Vagina (tissue), 2 donors: ENCODE measurements at regions not wholly inside any gene's neighbourhood (a gene's known extent, or its start where the extent isn't known, plus 50 kb on each side); places are given as distances from the start of the nearest gene placed in this dataset.

Experiments used
- POLR2A ChIP-seq, 2 donors: fragments of 450-650 bp; IDR thresholded peaks; one replicate each; pipeline ENCODE4 v1.6.1; 2017; ENCODE audit warnings: antibody characterized with exemption in 2 of 2, mild to moderate bottlenecking in 2 of 2, moderate library complexity in 2 of 2
- POLR2AphosphoS5 ChIP-seq, 2 donors: sonication (generic); formaldehyde crosslinking; IDR thresholded peaks; one replicate each; pipeline ENCODE4 v1.9.0; 2017; ENCODE audit warnings: antibody characterized with exemption in 2 of 2, mild to moderate bottlenecking in 2 of 2, low read depth in 1 of 2; ENCODE audit not compliant: insufficient read depth in 1 of 2
- TF ChIP-seq, protein P1 (sequence below), 3 experiments: fragments of 450-650 bp in 2 of 3; fragments of 200-600 bp in 1 of 3; sonication (generic) in 1 of 3; IDR thresholded peaks; one replicate each; pipeline ENCODE4 v1.5.1; 2017 to 2019; ENCODE audit warnings: antibody characterized with exemption in 3 of 3, mild to moderate bottlenecking in 2 of 3, moderate library complexity in 2 of 3

GRCh38 chr15:93361703-93362102 lies 272.7 kb upstream of the RGMA start:
- TF ChIP-seq, protein P1, sequence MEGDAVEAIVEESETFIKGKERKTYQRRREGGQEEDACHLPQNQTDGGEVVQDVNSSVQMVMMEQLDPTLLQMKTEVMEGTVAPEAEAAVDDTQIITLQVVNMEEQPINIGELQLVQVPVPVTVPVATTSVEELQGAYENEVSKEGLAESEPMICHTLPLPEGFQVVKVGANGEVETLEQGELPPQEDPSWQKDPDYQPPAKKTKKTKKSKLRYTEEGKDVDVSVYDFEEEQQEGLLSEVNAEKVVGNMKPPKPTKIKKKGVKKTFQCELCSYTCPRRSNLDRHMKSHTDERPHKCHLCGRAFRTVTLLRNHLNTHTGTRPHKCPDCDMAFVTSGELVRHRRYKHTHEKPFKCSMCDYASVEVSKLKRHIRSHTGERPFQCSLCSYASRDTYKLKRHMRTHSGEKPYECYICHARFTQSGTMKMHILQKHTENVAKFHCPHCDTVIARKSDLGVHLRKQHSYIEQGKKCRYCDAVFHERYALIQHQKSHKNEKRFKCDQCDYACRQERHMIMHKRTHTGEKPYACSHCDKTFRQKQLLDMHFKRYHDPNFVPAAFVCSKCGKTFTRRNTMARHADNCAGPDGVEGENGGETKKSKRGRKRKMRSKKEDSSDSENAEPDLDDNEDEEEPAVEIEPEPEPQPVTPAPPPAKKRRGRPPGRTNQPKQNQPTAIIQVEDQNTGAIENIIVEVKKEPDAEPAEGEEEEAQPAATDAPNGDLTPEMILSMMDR (IDR thresholded peaks at IDR 0.05): no peak
- no peak for TF ChIP-seq POLR2A (IDR thresholded peaks at IDR 0.05)
- no peak for TF ChIP-seq POLR2AphosphoS5 (IDR thresholded peaks at IDR 0.05; ENCODE audit: insufficient read depth in 1 of 2, low read depth in 1 of 2)
